Astrocyte (in vitro differentiated cells and primary cell): ENCODE measurements at regions not wholly inside any gene's neighbourhood (a gene's known extent, or its start where the extent isn't known, plus 50 kb on each side); places are given as distances from the start of the nearest gene placed in this dataset.

Experiments used
- DNase-seq: peaks from one replicate; pipeline ENCODE4 v3.0.0-alpha.2; 2010; ENCODE audit warnings: low read depth
- FAIRE-seq: peaks from 2 replicates; lab custom pipeline; 2011; peaks lifted over from hg19 to GRCh38; lab: Jason Lieb, UNC
- H2AFZ ChIP-seq: 2 replicates; pipeline ENCODE4 v1.6.0; 2012; ENCODE audit warnings: low read depth, low read length, inconsistent platforms
- H3K27ac ChIP-seq: 2 replicates; pipeline ENCODE4 v1.5.1; 2011; ENCODE audit warnings: low read depth, low read length, inconsistent platforms
- H3K27me3 ChIP-seq: 2 replicates; pipeline ENCODE4 v1.6.0; 2011; ENCODE audit warnings: low read length, inconsistent platforms; ENCODE audit not compliant: insufficient read depth
- H3K36me3 ChIP-seq: 2 replicates; pipeline ENCODE4 v1.5.1; 2011; ENCODE audit warnings: low read length, inconsistent platforms; ENCODE audit not compliant: insufficient read depth
- H3K4me1 ChIP-seq: 2 replicates; pipeline ENCODE4 v1.5.1; 2011; ENCODE audit warnings: low read length, inconsistent platforms; ENCODE audit not compliant: insufficient read depth
- H3K4me2 ChIP-seq: 2 replicates; pipeline ENCODE4 v1.6.0; 2012; ENCODE audit warnings: low read length, inconsistent platforms
- H3K4me3 ChIP-seq: 2 replicates; pipeline ENCODE4 v1.5.1; 2011; ENCODE audit warnings: low read depth, mild to moderate bottlenecking, low read length, inconsistent platforms; ENCODE audit not compliant: insufficient read depth
- H3K79me2 ChIP-seq: 2 replicates; pipeline ENCODE4 v1.6.0; 2012; ENCODE audit warnings: mild to moderate bottlenecking, low read length, inconsistent platforms; ENCODE audit not compliant: insufficient read depth
- H3K9ac ChIP-seq: 2 replicates; pipeline ENCODE4 v1.6.0; 2012; ENCODE audit warnings: mild to moderate bottlenecking, low read length, inconsistent platforms
- H3K9me3 ChIP-seq: 2 replicates; pipeline ENCODE4 v1.5.1; 2012; ENCODE audit warnings: low read depth, mild to moderate bottlenecking, low read length, inconsistent platforms; ENCODE audit not compliant: insufficient read depth
- H4K20me1 ChIP-seq: 2 replicates; pipeline ENCODE4 v1.6.0; 2012; ENCODE audit warnings: low read length, inconsistent platforms; ENCODE audit not compliant: insufficient read depth
- H3K27ac Mint-ChIP-seq: one replicate; pipeline ENCODE4 v1.8.0; 2021; ENCODE audit warnings: mild to moderate bottlenecking, mixed read lengths; ENCODE audit not compliant: unreplicated experiment
- H3K27me3 Mint-ChIP-seq: one replicate; pipeline ENCODE4 v1.8.0; 2021; ENCODE audit warnings: low read depth, mixed read lengths; ENCODE audit not compliant: unreplicated experiment
- H3K36me3 Mint-ChIP-seq: one replicate; pipeline ENCODE4 v1.8.0; 2021; ENCODE audit warnings: low read depth, mixed read lengths; ENCODE audit not compliant: unreplicated experiment
- H3K4me1 Mint-ChIP-seq: one replicate; pipeline ENCODE4 v1.8.0; 2021; ENCODE audit warnings: low read depth, mixed read lengths; ENCODE audit not compliant: unreplicated experiment
- H3K4me3 Mint-ChIP-seq: one replicate; pipeline ENCODE4 v1.8.0; 2021; ENCODE audit warnings: mild to moderate bottlenecking, moderate library complexity, mixed read lengths; ENCODE audit not compliant: unreplicated experiment
- H3K9me3 Mint-ChIP-seq: one replicate; pipeline ENCODE4 v1.8.0; 2021; ENCODE audit warnings: mild to moderate bottlenecking, mixed read lengths; ENCODE audit not compliant: unreplicated experiment
- EZH2 ChIP-seq: IDR thresholded peaks from 2 replicates; pipeline ENCODE4 v1.6.1; 2012; ENCODE audit warnings: mild to moderate bottlenecking, low read length, inconsistent platforms; ENCODE audit not compliant: insufficient read depth
- TF ChIP-seq, protein P1 (sequence below): IDR thresholded peaks from 2 replicates; pipeline ENCODE4 v1.5.1; 2011; ENCODE audit warnings: low read depth, mild to moderate bottlenecking, inconsistent platforms, low read length, moderate library complexity; ENCODE audit not compliant: insufficient read depth

DNA sequence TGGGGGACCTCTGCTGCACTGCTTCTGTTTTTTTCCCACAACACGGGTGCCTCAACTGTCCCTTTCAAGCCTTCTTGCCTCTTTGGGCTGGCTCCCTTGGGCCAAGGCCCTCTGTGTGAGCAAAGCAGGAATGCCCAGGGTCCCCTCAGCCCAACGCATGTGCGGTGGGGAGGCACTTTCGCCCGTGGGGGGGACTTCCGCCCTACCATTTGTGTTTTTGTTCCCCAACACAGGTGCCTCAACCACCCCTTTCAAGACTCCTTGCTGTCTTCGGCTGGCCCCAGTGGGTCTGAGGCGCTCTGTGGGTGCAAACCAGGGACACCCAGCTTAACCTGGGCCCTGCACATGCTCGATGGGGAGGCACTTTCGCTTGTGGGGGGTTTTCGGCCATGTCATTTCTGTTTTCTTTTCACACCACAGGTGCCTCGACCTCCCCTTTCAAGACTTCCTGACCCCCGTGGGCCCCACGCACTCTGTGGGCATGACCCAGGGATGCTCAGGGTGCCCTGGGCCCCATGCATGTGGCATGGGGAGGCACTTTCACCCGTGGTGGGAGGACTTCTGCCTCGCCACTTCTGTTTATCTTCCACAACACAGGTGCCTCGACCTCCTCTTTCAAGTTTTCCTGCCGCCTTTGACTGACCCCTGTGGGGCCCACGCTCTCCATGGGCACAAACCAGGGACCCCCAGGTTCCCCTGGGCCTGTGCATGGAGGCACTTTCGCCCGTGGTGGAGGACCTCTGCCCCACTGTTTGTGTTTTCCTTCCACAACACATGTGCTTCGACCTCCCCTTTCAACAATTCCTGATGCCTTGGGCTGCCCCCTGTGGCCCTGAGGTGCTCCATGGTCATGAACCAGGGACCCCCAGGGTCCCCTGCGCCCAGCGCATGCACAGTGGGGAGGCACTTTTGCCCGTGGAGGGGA, 365.7 kb downstream of the ALG10 start:
- Histone ChIP-seq H3K36me3 (no peaks in the 10 kb centered on the region), H2AFZ (no peak overlapping the region), H4K20me1 (no peaks in the 10 kb centered on the region), H3K9me3 (peaks cover 31% of the 10 kb centered on the region), H3K79me2 (no peaks in the 10 kb centered on the region), H3K9ac (no peak overlapping the region), H3K4me3 (no peak overlapping the region), H3K4me2 (no peak overlapping the region), H3K27ac (no peak overlapping the region), H3K4me1 (no peaks in the 10 kb centered on the region), H3K27me3 (no peaks in the 10 kb centered on the region)
- Mint-ChIP-seq H3K4me3 (no peak overlapping the region), H3K27ac (no peak overlapping the region), H3K4me1 (no peaks in the 10 kb centered on the region), H3K36me3 (no peaks in the 10 kb centered on the region), H3K9me3 (peaks cover 9% of the 10 kb centered on the region), H3K27me3 (no peaks in the 10 kb centered on the region)
- no peak for TF ChIP-seq EZH2
- TF ChIP-seq, protein P1, sequence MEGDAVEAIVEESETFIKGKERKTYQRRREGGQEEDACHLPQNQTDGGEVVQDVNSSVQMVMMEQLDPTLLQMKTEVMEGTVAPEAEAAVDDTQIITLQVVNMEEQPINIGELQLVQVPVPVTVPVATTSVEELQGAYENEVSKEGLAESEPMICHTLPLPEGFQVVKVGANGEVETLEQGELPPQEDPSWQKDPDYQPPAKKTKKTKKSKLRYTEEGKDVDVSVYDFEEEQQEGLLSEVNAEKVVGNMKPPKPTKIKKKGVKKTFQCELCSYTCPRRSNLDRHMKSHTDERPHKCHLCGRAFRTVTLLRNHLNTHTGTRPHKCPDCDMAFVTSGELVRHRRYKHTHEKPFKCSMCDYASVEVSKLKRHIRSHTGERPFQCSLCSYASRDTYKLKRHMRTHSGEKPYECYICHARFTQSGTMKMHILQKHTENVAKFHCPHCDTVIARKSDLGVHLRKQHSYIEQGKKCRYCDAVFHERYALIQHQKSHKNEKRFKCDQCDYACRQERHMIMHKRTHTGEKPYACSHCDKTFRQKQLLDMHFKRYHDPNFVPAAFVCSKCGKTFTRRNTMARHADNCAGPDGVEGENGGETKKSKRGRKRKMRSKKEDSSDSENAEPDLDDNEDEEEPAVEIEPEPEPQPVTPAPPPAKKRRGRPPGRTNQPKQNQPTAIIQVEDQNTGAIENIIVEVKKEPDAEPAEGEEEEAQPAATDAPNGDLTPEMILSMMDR, result no peak
- FAIRE-seq (no peak), DNase-seq (no peak)

DNA sequence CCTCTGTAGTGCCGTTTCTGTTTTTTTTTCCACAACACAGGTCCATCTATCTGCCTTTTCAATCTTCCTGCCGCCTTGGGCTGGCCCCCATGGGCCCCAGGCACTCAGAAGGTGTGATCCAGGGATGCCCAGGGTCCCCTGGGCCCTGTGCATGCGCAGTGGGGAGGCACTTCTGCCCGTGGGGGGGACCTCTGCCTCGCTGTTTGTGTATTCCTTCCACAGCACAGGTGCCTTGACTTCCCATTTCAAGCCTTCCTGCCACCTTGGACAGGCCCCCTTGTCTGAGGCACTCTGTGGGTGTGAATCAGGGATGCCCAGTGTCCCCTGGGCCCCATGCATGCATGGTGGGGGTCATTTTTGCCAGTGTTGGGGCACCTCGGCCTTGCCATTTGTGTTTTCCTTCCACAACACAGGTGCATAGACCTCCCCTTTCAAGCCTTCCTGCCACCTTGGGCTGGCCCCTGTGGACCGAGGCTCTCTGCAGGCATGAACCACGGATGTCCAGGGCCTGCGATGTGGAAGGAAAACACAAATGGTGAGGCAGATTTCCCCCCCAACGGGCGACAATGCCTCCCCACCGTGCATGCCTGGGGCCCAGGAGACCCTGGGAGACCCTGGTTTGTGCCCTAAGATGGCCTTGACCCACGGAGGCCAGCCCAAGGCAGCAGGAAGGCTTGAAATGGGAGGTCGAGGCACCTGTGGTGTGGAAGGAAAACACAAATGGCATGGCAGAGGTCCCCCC, 366.5 kb downstream of the ALG10 start:
- FAIRE-seq, result no peak
- H3K9me3 ChIP-seq, result peaks cover 26% of the 10 kb centered on the region
- TF ChIP-seq, protein P1, result no peak
- TF ChIP-seq EZH2, result no peak
- no peak overlapping the region for H3K4me2 ChIP-seq
- no peaks in the 10 kb centered on the region for H3K4me1 ChIP-seq
- H3K27me3 ChIP-seq, result no peaks in the 10 kb centered on the region
- H3K4me1 Mint-ChIP-seq, result no peaks in the 10 kb centered on the region
- no peak overlapping the region for H3K27ac ChIP-seq
- no peak overlapping the region for H3K9ac ChIP-seq
- H3K36me3 ChIP-seq, result no peaks in the 10 kb centered on the region
- H3K79me2 ChIP-seq, result no peaks in the 10 kb centered on the region
- peaks cover 11% of the 10 kb centered on the region for H3K9me3 Mint-ChIP-seq
- H3K27me3 Mint-ChIP-seq, result no peaks in the 10 kb centered on the region
- H3K36me3 Mint-ChIP-seq, result no peaks in the 10 kb centered on the region
- no peak overlapping the region for H3K4me3 Mint-ChIP-seq
- H3K27ac Mint-ChIP-seq, result no peak overlapping the region
- no peak overlapping the region for H2AFZ ChIP-seq
- H4K20me1 ChIP-seq, result no peaks in the 10 kb centered on the region
- no peak for DNase-seq
- no peak overlapping the region for H3K4me3 ChIP-seq
